Lung (tissue), 9 donors: ENCODE measurements at regions not wholly inside any gene's neighbourhood (a gene's known extent, or its start where the extent isn't known, plus 50 kb on each side); places are given as distances from the start of the nearest gene placed in this dataset.
"Not testable (repeated sequence)": the region's sequence is repeated elsewhere in the genome, so short reads cannot be mapped to it uniquely, and the experiment has no call there.

Experiments
- ATAC-seq: fragments of 200-7000 bp; cut with Tn5 transposase; one replicate; pipeline ENCODE4 v1.9.1; 2020; ENCODE audit warnings: moderate number of reproducible peaks; ENCODE audit not compliant: insufficient read depth, low FRiP score
- DNase-seq, 3 donors: peaks; one replicate each; pipeline ENCODE4 v3.0.0-alpha.2; 2013 to 2017
- H3K27ac ChIP-seq, 2 donors: one replicate each; pipeline ENCODE4 v1.5.1; 2013; ENCODE audit warnings: mild to moderate bottlenecking in 2 of 2, moderate library complexity in 2 of 2, control low read depth in 1 of 2, inconsistent platforms in 1 of 2, low read depth in 1 of 2, low read length in 1 of 2
- H3K27me3 ChIP-seq, 3 donors: one replicate each; pipeline ENCODE4 v1.5.1; 2013; ENCODE audit warnings: low read length in 2 of 3; ENCODE audit not compliant: control insufficient read depth in 3 of 3, insufficient read depth in 3 of 3
- H3K36me3 ChIP-seq, 4 donors: one replicate each; pipeline ENCODE4 v1.5.1; 2013; ENCODE audit warnings: low read length in 4 of 4, mild to moderate bottlenecking in 1 of 4, moderate library complexity in 1 of 4; ENCODE audit not compliant: control insufficient read depth in 4 of 4, insufficient read depth in 4 of 4
- H3K4me1 ChIP-seq, 5 donors: one replicate each; pipeline ENCODE4 v1.5.1; 2013; ENCODE audit warnings: low read length in 5 of 5, mild to moderate bottlenecking in 2 of 5, moderate library complexity in 1 of 5; ENCODE audit not compliant: control insufficient read depth in 5 of 5, insufficient read depth in 5 of 5
- H3K4me3 ChIP-seq: one replicate; pipeline ENCODE4 v1.5.1; 2013; ENCODE audit warnings: mild to moderate bottlenecking, control low read depth, moderate library complexity
- H3K9ac ChIP-seq, 2 donors: one replicate each; pipeline ENCODE4 v1.5.1; 2013; ENCODE audit warnings: low read length in 2 of 2, control low read depth in 1 of 2; ENCODE audit not compliant: insufficient read depth in 1 of 2
- H3K9me3 ChIP-seq, 4 donors: one replicate each; pipeline ENCODE4 v1.5.1; 2013; ENCODE audit warnings: low read length in 3 of 4, mild to moderate bottlenecking in 1 of 4, moderate library complexity in 1 of 4; ENCODE audit not compliant: control insufficient read depth in 4 of 4, insufficient read depth in 3 of 4
- WGBS, 2 donors: extraction: QIAGEN DNeasy Blood & Tissue Kit; methylation state at CpG; one replicate each; pipeline ENCODE4 v1.1.7; 2013; 5-methylcytosine and 5-hydroxymethylcytosine counted together
- donor health status: Bipolar disorder and iron deficiency.
- donor health status: healthy.
- donor health status: DM: yes; HTN: yes; CAD: no.

DNA sequence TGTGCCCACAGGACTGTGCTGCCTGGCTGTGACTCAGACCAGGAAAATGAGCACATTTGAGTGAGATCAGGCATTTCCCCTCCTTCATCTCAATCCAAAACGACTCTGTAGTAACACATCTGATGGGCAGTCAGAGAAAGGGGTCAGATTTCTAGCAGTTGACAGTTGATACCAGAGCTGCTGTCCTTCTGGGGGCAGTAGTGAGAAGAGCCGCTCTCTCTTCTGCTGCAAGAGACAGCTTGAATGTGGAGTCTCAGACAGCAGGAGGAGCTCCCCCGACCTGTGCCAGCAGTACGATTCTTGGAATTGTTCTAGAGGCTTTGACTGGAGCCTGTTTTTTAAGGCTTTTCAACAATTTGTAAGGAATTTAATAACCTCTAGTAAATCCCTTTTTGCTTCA, 1413.7 kb downstream of the RPIA start:
- not testable (repeated sequence) for H3K4me3 ChIP-seq, H3K27ac ChIP-seq, H3K36me3 ChIP-seq, H3K9ac ChIP-seq, DNase-seq, ATAC-seq, H3K9me3 ChIP-seq, H3K27me3 ChIP-seq, H3K4me1 ChIP-seq
- WGBS, 2 donors, result 23 to 36% methylated on average over 4 of the region's 4 CpGs

DNA sequence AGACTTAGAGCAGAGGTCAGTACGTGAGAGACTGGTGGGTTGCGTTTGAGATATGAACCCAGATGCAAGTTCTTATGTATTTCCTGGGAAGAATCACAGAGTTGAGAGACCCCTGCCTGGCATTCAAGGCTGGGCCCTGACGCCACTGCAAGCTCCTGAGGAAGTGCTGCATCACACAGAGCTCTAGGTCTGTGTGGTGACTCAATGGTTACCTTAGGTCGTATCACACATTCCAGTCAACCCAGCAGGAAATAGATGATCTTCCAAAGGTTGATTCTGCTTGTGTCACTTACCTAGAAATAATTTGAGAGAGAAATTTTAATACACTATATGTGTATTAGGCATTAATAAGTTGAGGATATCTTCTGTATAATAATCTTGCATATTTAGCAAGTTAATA, 1431.9 kb downstream of the RPIA start:
- H3K9me3 ChIP-seq, H3K27ac ChIP-seq, H3K36me3 ChIP-seq, H3K9ac ChIP-seq, H3K4me3 ChIP-seq, H3K4me1 ChIP-seq, H3K27me3 ChIP-seq, ATAC-seq, DNase-seq: not testable (repeated sequence)
- 38 to 43% methylated on average over 4 of the region's 4 CpGs for WGBS, 2 donors

- H3K4me3 ChIP-seq, H3K4me1 ChIP-seq, H3K27ac ChIP-seq, H3K9me3 ChIP-seq, H3K27me3 ChIP-seq, H3K9ac ChIP-seq, ATAC-seq, DNase-seq, H3K36me3 ChIP-seq: not testable (repeated sequence)
- WGBS, 2 donors, result 86 to 95% methylated on average over 1 of the region's 1 CpG
Observed at GRCh38 chr2:90139046-90139445, 1447.6 kb downstream of the RPIA start.

DNA sequence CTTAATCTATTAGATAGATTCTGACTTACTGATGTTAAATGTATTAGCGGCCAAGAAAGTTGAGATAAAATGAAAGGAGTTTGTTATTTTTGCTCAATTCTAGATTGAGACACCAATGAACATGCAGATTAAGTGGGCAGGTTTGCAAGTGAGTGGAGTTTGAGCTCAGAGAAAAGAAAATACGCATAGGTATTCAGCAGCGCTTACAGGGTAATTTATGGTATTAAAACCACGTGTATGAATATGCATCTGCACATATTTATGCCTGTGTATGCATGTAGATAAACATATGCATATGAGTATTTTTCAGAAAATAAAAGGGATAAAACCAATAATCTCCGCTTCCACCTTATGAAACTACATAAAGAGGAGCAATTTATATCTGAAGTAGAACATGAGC, 1450.1 kb downstream of the RPIA start:
- not testable (repeated sequence) for DNase-seq, H3K9ac ChIP-seq, H3K4me3 ChIP-seq, H3K27me3 ChIP-seq, H3K4me1 ChIP-seq, H3K36me3 ChIP-seq, ATAC-seq, H3K27ac ChIP-seq, H3K9me3 ChIP-seq
- 52 to 68% methylated on average over 5 of the region's 5 CpGs for WGBS, 2 donors

- ATAC-seq, DNase-seq, H3K27me3 ChIP-seq, H3K9ac ChIP-seq, H3K9me3 ChIP-seq, H3K4me3 ChIP-seq, H3K27ac ChIP-seq, H3K36me3 ChIP-seq, H3K4me1 ChIP-seq: not testable (repeated sequence)
Observed at GRCh38 chr2:90151805-90152204, 1460.3 kb downstream of the RPIA start.

DNA sequence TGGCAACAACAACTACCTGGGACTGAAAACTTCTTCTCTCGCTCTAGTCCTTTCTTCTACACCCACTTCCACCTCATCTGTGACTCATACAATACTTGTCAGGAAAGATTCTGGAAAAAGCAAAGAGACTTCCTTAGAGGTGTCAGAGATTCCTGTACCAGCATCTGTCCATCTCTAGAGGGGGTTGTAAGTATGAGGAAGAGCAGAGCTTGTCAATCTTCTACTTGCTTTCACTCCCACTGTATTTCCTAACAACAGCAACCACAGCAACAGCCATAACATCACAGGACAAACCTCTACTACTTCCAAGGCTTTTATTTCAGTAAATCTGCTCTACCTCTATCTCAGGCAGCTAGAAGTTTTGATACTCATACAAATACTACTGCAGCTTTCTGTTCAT, 1479.5 kb downstream of the RPIA start:
- not testable (repeated sequence) for H3K27me3 ChIP-seq, H3K36me3 ChIP-seq, H3K9ac ChIP-seq, H3K27ac ChIP-seq, ATAC-seq, H3K9me3 ChIP-seq, H3K4me3 ChIP-seq, DNase-seq, H3K4me1 ChIP-seq
- WGBS, 2 donors, result 92% methylated on average over 1 of the region's 1 CpG

- not testable (repeated sequence) for H3K4me1 ChIP-seq, H3K36me3 ChIP-seq, ATAC-seq, H3K27ac ChIP-seq, H3K4me3 ChIP-seq, H3K9ac ChIP-seq, H3K9me3 ChIP-seq, DNase-seq, H3K27me3 ChIP-seq
- 76 to 81% methylated on average over 2 of the region's 2 CpGs for WGBS, 2 donors
Observed at GRCh38 chr2:90173081-90173480, 1481.6 kb downstream of the RPIA start.

GRCh38 chr2:90179591-90179990, 1488.1 kb downstream of the RPIA start:
- not testable (repeated sequence) for H3K4me3 ChIP-seq, DNase-seq, H3K9me3 ChIP-seq, ATAC-seq, H3K36me3 ChIP-seq, H3K9ac ChIP-seq, H3K4me1 ChIP-seq, H3K27me3 ChIP-seq, H3K27ac ChIP-seq
- 43 to 79% methylated on average over 2 of the region's 3 CpGs for WGBS, 2 donors
